Activated CD4-positive, alpha-beta T cell treated with anti-CD3 and anti-CD28 coated beads, Interleukin-2, amount 10 ng/mL, durations not matched to agents 24 days and 14 days (primary cell): ENCODE measurements at regions not wholly inside any gene's neighbourhood (a gene's known extent, or its start where the extent isn't known, plus 50 kb on each side); places are given as distances from the start of the nearest gene placed in this dataset.

ENCODE experiments used
- DNase-seq: peaks from one replicate; pipeline ENCODE4 v3.0.0; 2022
- H3K27ac Mint-ChIP-seq: one replicate; pipeline ENCODE4 v1.8.0; 2022; ENCODE audit warnings: mild to moderate bottlenecking, mixed read lengths
- H3K27me3 Mint-ChIP-seq: one replicate; pipeline ENCODE4 v1.8.0; 2022; ENCODE audit warnings: mixed read lengths
- H3K36me3 Mint-ChIP-seq: one replicate; pipeline ENCODE4 v1.8.0; 2022; ENCODE audit warnings: low read depth, mild to moderate bottlenecking, mixed read lengths
- H3K4me1 Mint-ChIP-seq: one replicate; pipeline ENCODE4 v1.8.0; 2021; ENCODE audit warnings: mixed read lengths
- H3K4me3 Mint-ChIP-seq: one replicate; pipeline ENCODE4 v1.8.0; 2022; ENCODE audit warnings: mild to moderate bottlenecking, moderate library complexity, mixed read lengths
- H3K9me3 Mint-ChIP-seq: one replicate; pipeline ENCODE4 v1.8.0; 2021; ENCODE audit warnings: mixed read lengths
- intact Hi-C: fragments of 100-400 bp; cut with micrococcal nuclease; formaldehyde crosslinking; loops from one replicate; pipeline ENCODE4 v1.15.1; 2023

DNA sequence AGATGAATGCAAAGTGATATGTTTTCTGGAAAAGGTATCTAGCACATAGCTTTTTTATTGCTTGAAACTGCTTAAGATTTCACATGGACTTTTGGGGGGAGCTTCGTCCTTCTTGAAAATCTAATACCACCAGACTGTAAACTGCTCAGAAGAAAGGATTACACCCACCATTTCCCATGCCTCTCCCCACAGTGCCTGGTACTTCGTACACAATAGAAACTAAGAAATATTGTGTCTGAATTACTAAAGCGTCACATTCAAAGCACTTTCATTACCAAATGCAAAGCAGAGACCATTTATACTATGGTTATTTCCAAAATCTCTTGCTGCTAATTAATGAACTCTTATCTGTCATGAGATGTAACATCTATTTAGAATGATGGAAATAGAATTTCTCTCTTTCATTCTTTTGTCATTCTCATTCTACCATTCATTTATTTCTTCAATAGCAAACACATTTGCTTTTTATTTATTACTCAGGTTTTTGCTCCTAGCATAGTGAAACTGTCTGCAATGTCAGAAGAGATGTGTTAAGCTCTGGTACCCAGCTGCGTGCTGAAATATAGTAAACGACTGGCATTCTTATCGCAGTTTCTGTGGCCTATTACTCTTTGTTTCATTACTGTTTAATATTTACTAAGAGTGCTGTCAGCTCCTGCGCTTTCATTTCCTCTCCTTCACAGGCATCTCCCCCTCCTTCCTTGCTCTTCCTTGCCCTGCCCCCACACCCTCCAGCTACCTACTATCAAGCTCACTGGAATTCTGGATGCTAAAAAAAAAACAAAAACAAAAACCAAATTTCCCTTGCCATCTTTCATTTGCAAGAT lies 51.4 kb upstream of the RAPGEF2 start:
- peaks cover 14% of the 10 kb centered on the region for H3K27me3 Mint-ChIP-seq
- no peaks in the 10 kb centered on the region for H3K36me3 Mint-ChIP-seq
- DNase-seq: no peak
- intact Hi-C loops: no loop called here
- no peak overlapping the region for H3K4me3 Mint-ChIP-seq
- no peaks in the 10 kb centered on the region for H3K9me3 Mint-ChIP-seq
- H3K27ac Mint-ChIP-seq: no peak overlapping the region
- peaks cover 24% of the 10 kb centered on the region for H3K4me1 Mint-ChIP-seq

DNA sequence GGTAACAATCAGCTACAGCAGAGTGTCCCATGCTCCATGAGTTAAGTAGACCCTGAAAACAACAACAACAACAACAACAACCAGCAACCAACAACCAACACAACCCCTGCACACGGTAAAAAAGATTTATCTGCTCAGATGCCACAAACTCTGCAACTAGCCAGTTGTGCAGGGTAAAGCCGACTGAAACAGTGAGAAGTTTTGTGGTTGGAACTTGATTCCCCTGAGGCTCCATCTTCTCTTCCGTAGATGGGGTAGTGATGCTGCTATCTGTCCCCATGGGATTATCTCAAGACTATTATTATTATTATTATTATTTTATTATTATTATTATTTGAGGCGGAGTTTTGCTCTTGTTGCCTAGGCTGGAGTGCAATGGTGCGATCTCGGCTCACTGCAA lies 50.6 kb upstream of the RAPGEF2 start:
- peaks cover 21% of the 10 kb centered on the region for H3K4me1 Mint-ChIP-seq
- DNase-seq: no peak
- H3K4me3 Mint-ChIP-seq: no peak overlapping the region
- H3K27ac Mint-ChIP-seq: no peak overlapping the region
- H3K36me3 Mint-ChIP-seq: no peaks in the 10 kb centered on the region
- intact Hi-C loops: no loop called here
- H3K27me3 Mint-ChIP-seq: peaks cover 20% of the 10 kb centered on the region
- H3K9me3 Mint-ChIP-seq: no peaks in the 10 kb centered on the region
